ENCODE measurements at regions not wholly inside any gene's neighbourhood (a gene's known extent, or its start where the extent isn't known, plus 50 kb on each side); places are given as distances from the start of the nearest gene placed in this dataset.
A peak's percentile ranks its signal among the peaks of the same experiment; 100 is the strongest.

DNA sequence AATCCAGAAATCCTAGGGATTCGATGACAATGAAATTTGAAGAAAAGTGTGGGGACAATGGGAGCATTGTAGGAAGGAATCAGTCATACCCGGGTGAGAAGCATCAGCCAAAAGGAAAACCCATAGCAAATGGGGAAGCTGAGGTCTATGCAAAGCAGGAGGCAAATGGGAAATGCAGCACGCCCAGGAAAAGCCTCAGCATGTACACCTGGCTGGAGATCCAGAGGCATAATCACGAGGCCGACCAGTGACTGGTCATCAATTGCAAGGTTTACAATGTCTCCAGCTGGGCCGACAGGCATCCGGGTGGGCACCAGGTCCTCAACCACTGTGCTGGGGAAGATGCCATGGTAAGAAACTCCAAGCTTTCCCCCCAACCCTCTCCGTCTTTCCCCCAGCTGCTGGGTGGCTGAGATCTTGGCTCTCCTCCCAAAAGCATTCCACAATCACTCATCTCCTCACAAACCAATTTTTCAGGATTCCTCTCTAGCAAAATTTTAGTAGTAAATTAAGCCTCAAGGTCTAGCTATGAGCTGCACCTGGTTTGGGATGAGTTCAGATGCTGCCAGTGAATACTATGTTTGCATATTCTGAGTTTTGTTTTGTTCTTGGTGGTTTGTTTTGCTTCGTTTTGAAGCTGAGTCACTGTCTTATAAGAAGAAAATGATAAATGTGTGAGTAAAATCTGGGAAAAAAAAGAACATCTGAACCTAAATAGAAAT is 98.0 kb upstream of the OR5AK2 start:
- no peak overlapping the region for H3K4me3 ChIP-seq (replicated peaks in 1 of 3)
- no peak for TF ChIP-seq POLR2A (IDR thresholded peaks at IDR 0.05)
- TF ChIP-seq, protein P1, sequence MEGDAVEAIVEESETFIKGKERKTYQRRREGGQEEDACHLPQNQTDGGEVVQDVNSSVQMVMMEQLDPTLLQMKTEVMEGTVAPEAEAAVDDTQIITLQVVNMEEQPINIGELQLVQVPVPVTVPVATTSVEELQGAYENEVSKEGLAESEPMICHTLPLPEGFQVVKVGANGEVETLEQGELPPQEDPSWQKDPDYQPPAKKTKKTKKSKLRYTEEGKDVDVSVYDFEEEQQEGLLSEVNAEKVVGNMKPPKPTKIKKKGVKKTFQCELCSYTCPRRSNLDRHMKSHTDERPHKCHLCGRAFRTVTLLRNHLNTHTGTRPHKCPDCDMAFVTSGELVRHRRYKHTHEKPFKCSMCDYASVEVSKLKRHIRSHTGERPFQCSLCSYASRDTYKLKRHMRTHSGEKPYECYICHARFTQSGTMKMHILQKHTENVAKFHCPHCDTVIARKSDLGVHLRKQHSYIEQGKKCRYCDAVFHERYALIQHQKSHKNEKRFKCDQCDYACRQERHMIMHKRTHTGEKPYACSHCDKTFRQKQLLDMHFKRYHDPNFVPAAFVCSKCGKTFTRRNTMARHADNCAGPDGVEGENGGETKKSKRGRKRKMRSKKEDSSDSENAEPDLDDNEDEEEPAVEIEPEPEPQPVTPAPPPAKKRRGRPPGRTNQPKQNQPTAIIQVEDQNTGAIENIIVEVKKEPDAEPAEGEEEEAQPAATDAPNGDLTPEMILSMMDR (IDR thresholded peaks at IDR 0.05) = no peak
- H3K27me3 ChIP-seq = no peaks in the 10 kb centered on the region
- no peak for DNase-seq
- intact Hi-C loops (cut with DNase I) = no loop called here
- 81 to 88% methylated on average over 9 of the region's 9 CpGs for WGBS, 2 donors
- no peak overlapping the region for H3K27ac ChIP-seq
- no peaks in the 10 kb centered on the region for H3K36me3 ChIP-seq
- H3K4me1 ChIP-seq = peaks cover 4 to 11% of the 10 kb centered on the region in 2 donors
- H3K9me3 ChIP-seq = no peaks in the 10 kb centered on the region

- TF ChIP-seq, protein P1 (IDR thresholded peaks at IDR 0.05) = no peak
- TF ChIP-seq POLR2A (IDR thresholded peaks at IDR 0.05) = no peak
- no peak for DNase-seq
- H3K36me3 ChIP-seq = no peaks in the 10 kb centered on the region
- H3K4me3 ChIP-seq (replicated peaks in 1 of 3) = no peak overlapping the region
- WGBS, 2 donors = 84 to 88% methylated on average over 4 of the region's 4 CpGs
- no peaks in the 10 kb centered on the region for H3K9me3 ChIP-seq
- peaks cover 11 to 17% of the 10 kb centered on the region in 2 donors for H3K4me1 ChIP-seq
- H3K27ac ChIP-seq = no peak overlapping the region
- intact Hi-C loops (cut with DNase I) = no loop called here
- no peaks in the 10 kb centered on the region for H3K27me3 ChIP-seq
Observed at GRCh38 chr11:56889986-56890385, 98.7 kb upstream of the OR5AK2 start.

DNA sequence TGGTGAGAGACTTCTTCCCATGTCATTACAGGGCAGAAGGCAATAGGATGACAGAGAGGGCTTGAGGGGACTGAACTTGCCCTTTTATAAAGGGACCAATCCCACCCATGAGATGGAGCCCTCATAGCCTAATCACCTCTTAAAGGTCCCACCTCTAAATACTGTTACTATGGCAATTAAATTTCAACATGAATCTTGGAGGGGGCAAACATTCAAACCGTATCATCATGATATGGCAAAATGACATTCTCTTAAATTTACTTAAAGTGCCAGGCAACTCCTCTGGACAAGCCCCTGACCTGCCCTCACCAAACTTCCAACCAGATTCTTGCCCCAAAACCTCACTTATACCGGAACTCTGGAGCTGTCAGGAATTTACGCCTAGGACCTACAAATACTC is 100.8 kb upstream of the OR5AK2 start:
- WGBS, 2 donors = 92 to 99% methylated on average over 3 of the region's 3 CpGs
- no peak for TF ChIP-seq POLR2A (IDR thresholded peaks at IDR 0.05)
- TF ChIP-seq, protein P1 (IDR thresholded peaks at IDR 0.05) = no peak
- no peaks in the 10 kb centered on the region for H3K27me3 ChIP-seq
- no peak overlapping the region for H3K27ac ChIP-seq
- no peak overlapping the region for H3K4me3 ChIP-seq (replicated peaks in 1 of 3)
- DNase-seq = no peak
- H3K36me3 ChIP-seq = no peaks in the 10 kb centered on the region
- peaks cover 18 to 24% of the 10 kb centered on the region in 2 donors for H3K4me1 ChIP-seq
- intact Hi-C loops (cut with DNase I) = no loop called here
- no peaks in the 10 kb centered on the region for H3K9me3 ChIP-seq

DNA sequence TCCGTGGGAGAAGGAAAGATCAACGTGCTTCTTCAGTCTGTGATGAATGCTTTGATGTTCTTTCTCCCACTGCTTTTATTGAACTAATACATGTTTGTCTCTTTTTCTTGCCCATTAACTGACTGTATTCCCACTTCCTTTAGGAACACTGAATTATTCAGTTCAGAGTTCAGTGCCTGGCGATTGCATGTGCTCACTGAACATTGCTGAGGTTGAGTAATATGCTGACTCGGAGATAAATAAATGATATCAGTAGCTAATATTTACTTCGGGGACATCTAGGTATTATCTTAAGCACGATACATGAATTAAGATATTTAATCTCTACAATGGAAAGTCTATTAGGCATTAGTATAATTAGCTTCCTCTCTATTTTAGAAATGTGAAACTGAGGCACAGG is 102.3 kb upstream of the OR5AK2 start:
- no peak overlapping the region for H3K4me3 ChIP-seq (replicated peaks in 1 of 3)
- H3K9me3 ChIP-seq = no peaks in the 10 kb centered on the region
- no peaks in the 10 kb centered on the region for H3K27me3 ChIP-seq
- peaks cover 18 to 24% of the 10 kb centered on the region in 2 donors for H3K4me1 ChIP-seq
- DNase-seq = no peak
- WGBS, 2 donors = 80 to 88% methylated on average over 6 of the region's 6 CpGs
- no peak overlapping the region for H3K27ac ChIP-seq
- TF ChIP-seq, protein P1 (IDR thresholded peaks at IDR 0.05) = no peak
- no peak for TF ChIP-seq POLR2A (IDR thresholded peaks at IDR 0.05)
- no peaks in the 10 kb centered on the region for H3K36me3 ChIP-seq
- intact Hi-C loops (cut with DNase I) = no loop called here

- no peak for TF ChIP-seq POLR2A (IDR thresholded peaks at IDR 0.05)
- TF ChIP-seq, protein P1 (IDR thresholded peaks at IDR 0.05) = no peak
- 76 to 80% methylated on average over 2 of the region's 2 CpGs for WGBS, 2 donors
- Histone ChIP-seq H3K36me3 (no peaks in the 10 kb centered on the region), H3K4me3 (replicated peaks in 1 of 3) (no peak overlapping the region), H3K4me1 (peaks cover 18 to 24% of the 10 kb centered on the region in 2 donors), H3K27me3 (no peaks in the 10 kb centered on the region), H3K9me3 (no peaks in the 10 kb centered on the region), H3K27ac (peak overlapping the region in 2 of 3 donors; percentile 59 to 72)
- intact Hi-C loops (cut with DNase I) = no loop called here
- no peak for DNase-seq
Observed at GRCh38 chr11:56885854-56886253, 102.9 kb upstream of the OR5AK2 start.

Measured in thyroid gland (tissue), 4 donors.